HCT116 (cell line): ENCODE measurements at regions not wholly inside any gene's neighbourhood (a gene's known extent, or its start where the extent isn't known, plus 50 kb on each side); places are given as distances from the start of the nearest gene placed in this dataset.

Source experiments
- ATAC-seq: fragments of 200-7000 bp; cut with Tn5 transposase; 2 replicates; pipeline ENCODE4 v1.9.1; 2020; ENCODE audit warnings: mild to moderate bottlenecking, moderate library complexity
- BruUV-seq: library from RNA; stranded (reverse); fragments of 400-500 nt; replicated peaks from 2 replicates; lab custom pipeline; 2021; lab: Mats Ljungman, UMichigan
- CTCF ChIA-PET: fragments of 300-600 bp; sonication (Branson Sonifier 250); formaldehyde crosslinking; loops from one replicate; lab custom pipeline; 2021; ENCODE audit warnings: antibody characterized with exemption; lab: Charles Lee
- POLR2A ChIA-PET: fragments of 300-600, 350-600 bp; sonication (Branson Sonifier 250); formaldehyde crosslinking; loops from one replicate; lab custom pipeline; 2021; ENCODE audit warnings: antibody characterized with exemption; lab: Charles Lee
- RAD21 ChIA-PET, 2 experiments: fragments of 300-600 bp; sonication (Branson Sonifier 250); formaldehyde crosslinking; loops; one replicate each; lab custom pipeline; 2023; ENCODE audit warnings: low total read pairs in 2 of 2; ENCODE audit not compliant: uncharacterized antibody in 2 of 2, unreplicated experiment in 2 of 2, low non-redundant PET in 1 of 2; lab: Charles Lee
- DNase-seq: peaks from one replicate; pipeline ENCODE4 v3.0.0-alpha.2; 2010; ENCODE audit warnings: low read depth, low spot score
- H2AFZ ChIP-seq: fragments of 200-600 bp; shearing (Covaris generic), sonication (generic); 2 replicates; pipeline ENCODE4 v1.6.1; 2017; ENCODE audit warnings: low read depth, mixed run types, mixed read lengths, antibody characterized with exemption, low read length; ENCODE audit not compliant: poor library complexity, severe bottlenecking
- H3K27ac ChIP-seq: 2 replicates; pipeline ENCODE4 v1.5.1; 2012; ENCODE audit warnings: low read depth, low read length
- H3K27me3 ChIP-seq: fragments of 200-600 bp; sonication (generic); 2 replicates; pipeline ENCODE4 v1.6.1; 2016; ENCODE audit warnings: mixed run types, low read length, mixed read lengths; ENCODE audit not compliant: insufficient read depth
- H3K36me3 ChIP-seq, 2 experiments: fragments of 200-500 bp in 1 of 2; fragments of 200-600 bp in 1 of 2; sonication (Bioruptor generic) in 1 of 2; sonication (generic) in 1 of 2; 2 replicates each; pipeline versions ENCODE4 v1.5.1 to v1.6.1; 2014 to 2016; ENCODE audit warnings: low read length in 2 of 2, inconsistent platforms in 1 of 2, mixed read lengths in 1 of 2, mixed run types in 1 of 2; ENCODE audit not compliant: insufficient read depth in 2 of 2, control insufficient read depth in 1 of 2
- H3K4me1 ChIP-seq, 2 experiments: fragments of 200-600 bp in 1 of 2; sonication (generic) in 1 of 2; 2 replicates each; pipeline versions ENCODE4 v1.5.1 to v1.6.1; 2012 to 2017; ENCODE audit warnings: low read length in 2 of 2, inconsistent platforms in 1 of 2, mild to moderate bottlenecking in 1 of 2, mixed read lengths in 1 of 2, mixed run types in 1 of 2, moderate library complexity in 1 of 2; ENCODE audit not compliant: insufficient read depth in 2 of 2, control insufficient read depth in 1 of 2
- H3K4me2 ChIP-seq: fragments of 200-600 bp; sonication (generic); 2 replicates; pipeline ENCODE4 v1.6.1; 2017; ENCODE audit warnings: mixed run types, low read length, mixed read lengths
- H3K4me3 ChIP-seq, 2 experiments: fragments of 200-600 bp in 1 of 2; sonication (generic) in 1 of 2; replicated peaks in 1 of 2; 2 replicates each; pipeline ENCODE4 v1.5.1; 2011 to 2016; ENCODE audit warnings: low read length in 2 of 2, control low read depth in 1 of 2, low read depth in 1 of 2, mild to moderate bottlenecking in 1 of 2, mixed read lengths in 1 of 2, mixed run types in 1 of 2
- H3K79me2 ChIP-seq: fragments of 200-600 bp; sonication (generic); 2 replicates; pipeline ENCODE4 v1.6.1; 2017; ENCODE audit warnings: mild to moderate bottlenecking, mixed run types, low read length, moderate library complexity, mixed read lengths; ENCODE audit not compliant: insufficient read depth
- H3K9ac ChIP-seq: fragments of 200-600 bp; sonication (generic); 2 replicates; pipeline ENCODE4 v1.6.1; 2016; ENCODE audit warnings: low read length, mixed read lengths
- H3K9me2 ChIP-seq: fragments of 200-600 bp; sonication (generic), shearing (Covaris generic); 2 replicates; pipeline ENCODE4 v1.6.1; 2017; ENCODE audit warnings: mixed run types, mild to moderate bottlenecking, moderate library complexity; ENCODE audit not compliant: insufficient read depth
- H3K9me3 ChIP-seq, 2 experiments: fragments of 200-500 bp in 1 of 2; fragments of 200-600 bp in 1 of 2; sonication (Bioruptor generic) in 1 of 2; sonication (generic) in 1 of 2; 2 replicates each; pipeline ENCODE4 v1.6.1; 2014 to 2017; ENCODE audit warnings: low read length in 2 of 2, mixed read lengths in 2 of 2, inconsistent platforms in 1 of 2, low read depth in 1 of 2, mild to moderate bottlenecking in 1 of 2, mixed run types in 1 of 2, moderate library complexity in 1 of 2; ENCODE audit not compliant: control insufficient read depth in 1 of 2, insufficient read depth in 1 of 2
- H4K20me1 ChIP-seq: fragments of 200-600 bp; sonication (generic), shearing (Covaris generic); 2 replicates; pipeline ENCODE4 v1.6.1; 2017; ENCODE audit warnings: mixed run types, mild to moderate bottlenecking, moderate library complexity; ENCODE audit not compliant: insufficient read depth
- CBX3 ChIP-seq: IDR thresholded peaks from 2 replicates; pipeline ENCODE4 v1.6.1; 2012; ENCODE audit warnings: low read depth
- ELF1 ChIP-seq: IDR thresholded peaks from 2 replicates; pipeline ENCODE4 v1.6.1; 2012; ENCODE audit warnings: low read depth, borderline replicate concordance
- POLR2AphosphoS5 ChIP-seq: IDR thresholded peaks from 2 replicates; pipeline ENCODE4 v1.6.1; 2011; ENCODE audit warnings: mild to moderate bottlenecking, low read depth, low read length, moderate library complexity
- SIN3A ChIP-seq: IDR thresholded peaks from 2 replicates; pipeline ENCODE4 v1.6.1; 2012; ENCODE audit warnings: low read depth
- SP1 ChIP-seq: IDR thresholded peaks from 2 replicates; pipeline ENCODE4 v1.6.1; 2012; ENCODE audit warnings: low read depth
- TCF7L2 ChIP-seq: IDR thresholded peaks from 2 replicates; pipeline ENCODE4 v1.7.0; 2011; ENCODE audit warnings: borderline replicate concordance, inconsistent platforms; ENCODE audit not compliant: insufficient read depth, insufficient read length; ENCODE audit errors: extremely low read depth
- YY1 ChIP-seq: IDR thresholded peaks from 2 replicates; pipeline ENCODE4 v1.6.1; 2011; ENCODE audit warnings: low read length, low read depth, moderate library complexity, mild to moderate bottlenecking; ENCODE audit not compliant: insufficient replicate concordance; ENCODE audit errors: extremely low read depth
- ZNF274 ChIP-seq: fragments of 200-500 bp; sonication (Bioruptor generic); IDR thresholded peaks from 2 replicates; pipeline ENCODE4 v1.6.1; 2014; ENCODE audit warnings: mild to moderate bottlenecking, low read depth, low read length, inconsistent platforms
- intact Hi-C: fragments of 100-400 bp; cut with micrococcal nuclease; formaldehyde crosslinking; loops from 2 replicates; pipeline ENCODE4 v1.10.0; 2022
- TF ChIP-seq, protein P1 (sequence below): IDR thresholded peaks from 2 replicates; pipeline ENCODE4 v1.6.1; 2011; ENCODE audit warnings: mild to moderate bottlenecking, low read length, moderate library complexity; ENCODE audit not compliant: insufficient replicate concordance; ENCODE audit errors: extremely low read depth

DNA sequence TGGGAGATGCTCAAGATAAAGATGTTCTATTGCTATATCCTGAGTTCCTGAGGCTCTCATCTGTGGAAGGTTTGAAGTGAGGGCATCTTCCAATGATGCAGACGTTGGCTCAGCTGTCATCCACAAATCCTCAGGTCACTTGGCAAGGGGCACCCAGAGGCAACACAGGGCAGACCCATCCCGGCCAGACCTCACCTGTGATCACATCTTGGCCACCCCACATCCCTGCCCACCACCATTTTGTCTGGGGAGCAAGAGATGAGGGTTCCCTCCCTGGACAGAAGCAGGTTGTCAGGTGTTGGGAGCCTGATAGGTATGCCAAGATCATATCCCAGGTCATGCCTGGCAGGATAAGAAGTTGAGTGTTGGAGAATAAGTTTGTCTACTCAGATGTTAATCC, 918.2 kb upstream of the ZNF722 start:
- no peaks in the 10 kb centered on the region for H3K4me1 ChIP-seq
- BruUV-seq, result no TSS peak
- TF ChIP-seq YY1 (no peak), POLR2AphosphoS5 (no peak), TCF7L2 (no peak), SP1 (no peak)
- POLR2A ChIA-PET, result no interaction called here
- no peak overlapping the region for H3K4me2 ChIP-seq
- no peaks in the 10 kb centered on the region for H3K27me3 ChIP-seq
- CTCF ChIA-PET, result no interaction called here
- H2AFZ ChIP-seq, result no peak overlapping the region
- H3K9me2 ChIP-seq, result no peaks in the 10 kb centered on the region
- H3K9me3 ChIP-seq, result peaks cover 8 to 15% of the 10 kb centered on the region in 2 experiments; a peak in 2 of 4 replicates
- H3K36me3 ChIP-seq, result no peaks in the 10 kb centered on the region
- H3K79me2 ChIP-seq, result no peaks in the 10 kb centered on the region
- DNase-seq (no peak), ATAC-seq (no peak)
- H3K27ac ChIP-seq, result no peak overlapping the region
- no peak overlapping the region for H3K4me3 ChIP-seq
- H4K20me1 ChIP-seq, result no peaks in the 10 kb centered on the region
- H3K9ac ChIP-seq, result no peak overlapping the region
- intact Hi-C loops, result no loop called here
- RAD21 ChIA-PET, result no interaction called here

DNA sequence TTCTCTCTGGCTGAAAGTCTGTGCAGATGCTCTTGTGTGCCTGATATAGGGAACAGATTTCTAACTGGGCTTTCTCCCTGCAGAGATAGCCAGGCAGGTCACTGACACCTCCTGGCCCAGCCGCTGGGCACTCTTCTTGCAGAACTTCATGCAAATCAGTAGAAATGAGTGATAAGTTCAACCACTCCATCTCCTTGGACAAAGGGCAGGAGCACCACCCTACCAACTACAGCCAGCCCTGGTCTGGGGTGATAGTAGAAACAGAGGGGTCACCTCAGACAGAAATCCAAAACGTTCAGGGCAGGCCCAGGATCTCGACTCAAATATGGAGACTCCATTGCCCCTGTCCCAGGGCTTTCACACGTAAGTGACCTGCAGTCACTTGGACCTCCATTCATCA, 917.8 kb upstream of the ZNF722 start:
- RAD21 ChIA-PET, result no interaction called here
- peaks cover 8 to 12% of the 10 kb centered on the region in 2 experiments; a peak in 2 of 4 replicates for H3K9me3 ChIP-seq

More for the DNA sequence above, 917.8 kb upstream of the ZNF722 start:
- ATAC-seq (no peak), DNase-seq (no peak)
- no TSS peak for BruUV-seq
- no peaks in the 10 kb centered on the region for H3K27me3 ChIP-seq
- H2AFZ ChIP-seq, result no peak overlapping the region
- no peaks in the 10 kb centered on the region for H3K79me2 ChIP-seq
- no peaks in the 10 kb centered on the region for H3K9me2 ChIP-seq
- CTCF ChIA-PET, result no interaction called here
- no peak overlapping the region for H3K9ac ChIP-seq
- H3K36me3 ChIP-seq, result no peaks in the 10 kb centered on the region
- no peak overlapping the region for H3K4me2 ChIP-seq
- POLR2A ChIA-PET, result no interaction called here
- H3K4me1 ChIP-seq, result no peaks in the 10 kb centered on the region
- TF ChIP-seq, protein P1, sequence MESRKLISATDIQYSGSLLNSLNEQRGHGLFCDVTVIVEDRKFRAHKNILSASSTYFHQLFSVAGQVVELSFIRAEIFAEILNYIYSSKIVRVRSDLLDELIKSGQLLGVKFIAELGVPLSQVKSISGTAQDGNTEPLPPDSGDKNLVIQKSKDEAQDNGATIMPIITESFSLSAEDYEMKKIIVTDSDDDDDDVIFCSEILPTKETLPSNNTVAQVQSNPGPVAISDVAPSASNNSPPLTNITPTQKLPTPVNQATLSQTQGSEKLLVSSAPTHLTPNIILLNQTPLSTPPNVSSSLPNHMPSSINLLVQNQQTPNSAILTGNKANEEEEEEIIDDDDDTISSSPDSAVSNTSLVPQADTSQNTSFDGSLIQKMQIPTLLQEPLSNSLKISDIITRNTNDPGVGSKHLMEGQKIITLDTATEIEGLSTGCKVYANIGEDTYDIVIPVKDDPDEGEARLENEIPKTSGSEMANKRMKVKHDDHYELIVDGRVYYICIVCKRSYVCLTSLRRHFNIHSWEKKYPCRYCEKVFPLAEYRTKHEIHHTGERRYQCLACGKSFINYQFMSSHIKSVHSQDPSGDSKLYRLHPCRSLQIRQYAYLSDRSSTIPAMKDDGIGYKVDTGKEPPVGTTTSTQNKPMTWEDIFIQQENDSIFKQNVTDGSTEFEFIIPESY, result no peak
- TF ChIP-seq ELF1, result no peak
- no peak for TF ChIP-seq SIN3A
- no peak for TF ChIP-seq ZNF274
- TF ChIP-seq TCF7L2, result no peak
- TF ChIP-seq CBX3, result no peak
- TF ChIP-seq, all 23 proteins: peak for 0
- H3K27ac ChIP-seq, result no peak overlapping the region
- no peak overlapping the region for H3K4me3 ChIP-seq
- H4K20me1 ChIP-seq, result no peaks in the 10 kb centered on the region
- intact Hi-C loops, result no loop called here
